SK-N-SH (cell line): ENCODE measurements at regions not wholly inside any gene's neighbourhood (a gene's known extent, or its start where the extent isn't known, plus 50 kb on each side); places are given as distances from the start of the nearest gene placed in this dataset.

Experiments
- CTCF ChIA-PET: fragments of 300-600, 350-600 bp; formaldehyde crosslinking; extraction: SDS; loops from one replicate; lab custom pipeline; 2021; lab: Yijun Ruan, JAX
- POLR2A ChIA-PET: fragments of 350-600 bp; sonication (Branson Sonifier 250); formaldehyde crosslinking; extraction: SDS; loops from one replicate; lab custom pipeline; 2020; ENCODE audit warnings: antibody characterized with exemption, inconsistent platforms; lab: Yijun Ruan, JAX
- DNase-seq: peaks from one replicate; pipeline ENCODE4 v3.0.0; 2012
- H2AFZ ChIP-seq: fragments of 200-600 bp; sonication (generic); 2 replicates; pipeline ENCODE4 v1.8.1; 2016; ENCODE audit warnings: antibody characterized with exemption, mild to moderate bottlenecking, low read depth
- H3F3A ChIP-seq: fragments of 200-600 bp; sonication (generic); replicated peaks from 2 replicates; pipeline ENCODE3; 2016; ENCODE audit warnings: antibody characterized with exemption, mild to moderate bottlenecking; ENCODE audit not compliant: insufficient read depth
- H3K27ac ChIP-seq, 2 experiments: fragments of 200-500 bp in 1 of 2; fragments of 200-600 bp in 1 of 2; sonication (Bioruptor generic) in 1 of 2; sonication (generic), shearing (Covaris generic) in 1 of 2; 2 replicates each; pipeline versions ENCODE4 v1.5.1 to v1.6.1; 2014 to 2016; ENCODE audit warnings: low read depth in 2 of 2, inconsistent platforms in 1 of 2, low read length in 1 of 2, mild to moderate bottlenecking in 1 of 2, mixed read lengths in 1 of 2
- H3K27me3 ChIP-seq: fragments of 200-600 bp; sonication (generic), shearing (Covaris generic); 2 replicates; pipeline ENCODE4 v1.6.1; 2016; ENCODE audit warnings: mixed run types; ENCODE audit not compliant: insufficient read depth
- H3K36me3 ChIP-seq, 2 experiments: fragments of 200-500 bp in 1 of 2; fragments of 200-600 bp in 1 of 2; sonication (Bioruptor generic) in 1 of 2; sonication (generic) in 1 of 2; replicated peaks in 1 of 2; 2 replicates each; pipeline versions ENCODE3 to v1.5.1; 2014 to 2016; ENCODE audit warnings: low read length in 1 of 2, mild to moderate bottlenecking in 1 of 2; ENCODE audit not compliant: insufficient read depth in 2 of 2, control insufficient read depth in 1 of 2
- H3K4me1 ChIP-seq, 2 experiments: fragments of 200-500 bp in 1 of 2; fragments of 200-600 bp in 1 of 2; sonication (Bioruptor generic) in 1 of 2; sonication (generic), shearing (Covaris generic) in 1 of 2; 2 replicates each; pipeline versions ENCODE4 v1.5.1 to v1.6.1; 2014 to 2016; ENCODE audit warnings: low read depth in 1 of 2, low read length in 1 of 2, mixed run types in 1 of 2; ENCODE audit not compliant: insufficient read depth in 2 of 2, control insufficient read depth in 1 of 2
- H3K4me2 ChIP-seq: fragments of 200-600 bp; sonication (generic), shearing (Covaris generic); 2 replicates; pipeline ENCODE4 v1.6.1; 2017; ENCODE audit warnings: mixed run types
- H3K4me3 ChIP-seq, 2 experiments: fragments of 200-500 bp in 1 of 2; fragments of 200-600 bp in 1 of 2; sonication (Bioruptor generic) in 1 of 2; sonication (generic), shearing (Covaris generic) in 1 of 2; 2 replicates each; pipeline versions ENCODE4 v1.5.1 to v1.8.1; 2014 to 2016; ENCODE audit warnings: low read depth in 2 of 2, inconsistent platforms in 1 of 2, low read length in 1 of 2, mild to moderate bottlenecking in 1 of 2, mixed read lengths in 1 of 2, moderate library complexity in 1 of 2
- H3K79me2 ChIP-seq: fragments of 200-600 bp; sonication (generic); 2 replicates; pipeline ENCODE4 v1.8.1; 2017; ENCODE audit warnings: mild to moderate bottlenecking; ENCODE audit not compliant: insufficient read depth
- H3K9ac ChIP-seq: fragments of 200-600 bp; sonication (generic); 2 replicates; pipeline ENCODE4 v1.6.1; 2017; ENCODE audit warnings: mixed run types
- H3K9me2 ChIP-seq: fragments of 200-600 bp; sonication (generic); 2 replicates; pipeline ENCODE4 v1.6.1; 2017; ENCODE audit warnings: mixed run types
- H3K9me3 ChIP-seq: fragments of 200-600 bp; sonication (generic); 2 replicates; pipeline ENCODE4 v1.6.1; 2017; ENCODE audit warnings: mixed run types, mild to moderate bottlenecking, moderate library complexity
- H4K20me1 ChIP-seq: fragments of 200-600 bp; sonication (generic); 2 replicates; pipeline ENCODE4 v1.6.1; 2017; ENCODE audit warnings: mild to moderate bottlenecking, mixed run types; ENCODE audit not compliant: insufficient read depth
- IRF3 ChIP-seq: fragments of 150-350 bp; IDR thresholded peaks from 2 replicates; pipeline ENCODE4 v1.6.1; 2016; ENCODE audit warnings: mild to moderate bottlenecking, low read depth, low read length
- SIN3A ChIP-seq: IDR thresholded peaks from 2 replicates; pipeline ENCODE4 v1.6.1; 2012; ENCODE audit warnings: low read depth, mild to moderate bottlenecking, low read length, moderate library complexity, borderline replicate concordance
- TAF1 ChIP-seq: IDR thresholded peaks from 2 replicates; pipeline ENCODE4 v1.6.1; 2012; ENCODE audit warnings: low read depth, mild to moderate bottlenecking, low read length, moderate library complexity, borderline replicate concordance
- YY1 ChIP-seq: IDR thresholded peaks from 2 replicates; pipeline ENCODE4 v1.4.0; 2012; ENCODE audit warnings: low read depth, mild to moderate bottlenecking
- WGBS: methylation state at CpG from one replicate; pipeline ENCODE4 v1.1.6; 2017; ENCODE audit warnings: low lambda C conversion rate; 5-methylcytosine and 5-hydroxymethylcytosine counted together

DNA sequence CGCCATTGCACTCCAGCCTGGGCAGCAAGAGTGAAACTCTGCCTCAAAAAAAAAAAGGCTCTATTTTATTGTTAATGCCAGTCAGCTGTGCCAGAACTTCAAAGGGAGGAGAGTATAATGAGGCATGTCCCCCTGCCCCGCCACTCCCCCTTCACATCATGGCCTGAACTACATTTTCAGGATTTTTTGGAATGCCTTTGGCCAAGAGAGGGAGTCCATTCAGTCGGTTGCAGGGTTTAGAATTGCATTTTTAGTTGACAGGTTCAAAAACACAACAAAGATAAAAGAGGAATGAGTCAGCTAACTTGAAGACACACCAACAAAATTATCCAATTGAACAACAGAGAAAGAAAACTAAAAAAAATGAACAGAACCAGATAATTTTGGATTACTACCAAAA is 59.1 kb downstream of the CEP43 start:
- H3K9ac ChIP-seq, result no peak overlapping the region
- POLR2A ChIA-PET, result no interaction called here
- DNase-seq, result no peak
- H3K4me3 ChIP-seq, result no peak overlapping the region
- H3K79me2 ChIP-seq, result no peaks in the 10 kb centered on the region
- H2AFZ ChIP-seq, result no peak overlapping the region
- 81% methylated on average over 3 of the region's 3 CpGs for WGBS
- no peaks in the 10 kb centered on the region for H3K9me3 ChIP-seq
- no peaks in the 10 kb centered on the region for H3K4me1 ChIP-seq
- TF ChIP-seq TAF1, result no peak
- TF ChIP-seq IRF3, result no peak
- no peak for TF ChIP-seq YY1
- TF ChIP-seq SIN3A, result no peak
- no peaks in the 10 kb centered on the region for H4K20me1 ChIP-seq
- no peaks in the 10 kb centered on the region for H3K36me3 ChIP-seq
- no peaks in the 10 kb centered on the region for H3K9me2 ChIP-seq
- H3K27me3 ChIP-seq, result no peaks in the 10 kb centered on the region
- CTCF ChIA-PET, result no interaction called here
- no peak overlapping the region for H3K4me2 ChIP-seq
- no peaks in the 10 kb centered on the region for H3F3A ChIP-seq
- no peak overlapping the region for H3K27ac ChIP-seq
